ENCODE measurements at regions not wholly inside any gene's neighbourhood (a gene's known extent, or its start where the extent isn't known, plus 50 kb on each side); places are given as distances from the start of the nearest gene placed in this dataset.

GRCh38 chr1:22268327-22268726, 125.4 kb upstream of the WNT4 start:
- no peak for DNase-seq

DNA sequence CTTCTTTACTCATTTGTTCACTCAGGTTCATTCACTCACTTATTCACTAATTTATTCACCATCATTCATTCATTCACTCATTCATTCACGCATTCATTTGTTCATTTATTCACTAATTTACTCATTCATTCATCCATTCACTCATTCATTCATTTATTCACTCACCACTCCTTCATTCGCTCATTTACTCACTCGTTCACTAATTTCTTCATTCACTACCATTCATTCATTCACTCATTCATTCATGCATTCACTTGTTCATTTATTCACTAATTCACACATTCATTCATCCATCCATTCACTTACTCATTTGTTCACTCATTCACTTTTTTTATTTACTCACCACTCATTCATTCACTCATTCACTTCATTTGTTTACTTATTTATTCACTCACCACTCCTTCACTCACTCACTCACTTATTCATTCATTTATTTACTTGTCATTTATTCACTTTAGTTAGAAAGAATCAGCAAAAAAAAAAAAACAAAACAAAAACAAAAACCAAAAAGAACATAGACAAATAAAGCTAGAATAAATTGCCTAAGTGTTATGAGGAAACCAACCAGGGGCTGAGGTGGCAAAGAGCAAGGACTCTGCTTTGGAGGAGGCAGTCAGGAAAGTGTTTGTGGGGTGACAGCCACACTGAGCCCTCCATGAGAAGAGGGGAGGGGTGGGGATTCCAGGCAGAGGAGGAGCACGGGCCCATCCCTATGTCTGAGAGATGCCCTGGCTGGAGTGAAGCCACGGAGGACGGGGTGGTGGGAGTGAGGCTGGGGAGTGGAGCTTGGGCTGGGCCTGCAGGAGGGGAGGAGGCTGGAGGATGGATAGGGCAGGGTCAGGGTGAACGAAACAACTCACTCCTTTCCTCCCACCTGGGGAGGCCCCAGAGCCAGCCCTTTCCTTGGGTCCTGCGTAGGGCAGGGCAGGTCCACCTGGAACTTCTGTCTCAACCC, 129.2 kb upstream of the WNT4 start:
- no peak for DNase-seq

GRCh38 chr1:22273686-22274681, 131.1 kb upstream of the WNT4 start:
- DNase-seq: peak in 1 of 3 donors; percentile 5

DNA sequence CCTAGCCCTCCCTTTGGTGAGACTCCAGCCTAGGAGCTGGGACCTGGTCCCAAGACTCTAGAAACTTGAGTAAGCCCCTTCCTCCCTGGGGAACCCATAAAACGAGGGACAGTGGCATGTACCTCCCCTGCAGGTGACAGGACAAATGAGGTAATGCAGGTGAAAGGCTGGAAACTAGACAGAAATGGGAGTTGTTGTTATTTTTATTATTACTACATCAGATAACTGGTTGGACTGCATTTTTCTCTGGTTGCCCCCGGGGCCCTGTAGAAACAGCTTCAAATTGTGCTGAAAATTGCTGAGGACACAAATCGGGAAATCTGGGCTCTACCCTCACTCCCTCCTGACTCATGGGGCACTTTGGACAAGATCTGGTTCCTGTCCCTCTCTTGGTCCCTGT, 132.3 kb upstream of the WNT4 start:
- DNase-seq: no peak

- peak; percentile 36 to 62 (median 38) for DNase-seq
Measured at GRCh38 chr1:22275626-22276395, 132.9 kb upstream of the WNT4 start.

GRCh38 chr1:22276396-22276748, 133.5 kb upstream of the WNT4 start:
- DNase-seq: no peak

DNA sequence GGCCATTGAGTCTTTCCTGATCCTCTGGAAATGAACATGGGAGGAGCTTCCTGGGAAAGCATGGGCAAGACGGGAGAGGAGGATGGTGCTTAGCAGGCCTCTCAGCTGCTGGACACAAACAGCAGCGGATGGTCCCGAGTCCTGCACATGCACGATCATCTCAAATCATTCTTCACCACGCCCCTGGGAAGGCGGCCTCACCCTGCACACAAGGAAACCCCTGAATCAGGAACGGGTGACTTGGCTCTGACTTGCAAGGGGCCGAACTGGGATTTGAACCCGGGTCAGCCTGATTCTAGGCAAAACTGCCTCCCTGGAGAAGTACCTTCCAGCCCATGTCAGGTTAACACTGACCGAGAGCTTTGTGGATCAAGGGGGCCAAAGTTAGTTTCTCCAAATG, 134.8 kb upstream of the WNT4 start:
- DNase-seq: no peak

DNA sequence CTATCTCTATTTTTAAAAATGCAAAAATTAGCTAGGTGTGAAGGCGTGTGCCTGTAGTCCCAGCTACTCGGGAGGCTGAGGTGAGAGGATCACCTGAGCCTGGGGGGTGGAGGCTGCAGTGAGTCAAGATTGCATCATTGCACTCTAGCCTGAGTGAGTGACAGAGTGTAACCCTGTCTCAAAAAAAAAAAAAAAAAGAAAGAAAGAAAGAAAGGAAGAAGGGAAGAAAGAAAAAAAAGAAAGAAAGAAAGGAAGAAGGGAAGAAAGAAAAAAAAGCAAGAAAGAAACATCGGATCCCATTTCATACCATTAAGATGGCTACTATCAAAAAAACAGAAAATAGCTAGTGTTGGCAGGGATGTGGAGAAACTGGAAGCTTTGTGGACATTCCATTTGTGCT, 136.8 kb upstream of the WNT4 start:
- no peak for DNase-seq

DNA sequence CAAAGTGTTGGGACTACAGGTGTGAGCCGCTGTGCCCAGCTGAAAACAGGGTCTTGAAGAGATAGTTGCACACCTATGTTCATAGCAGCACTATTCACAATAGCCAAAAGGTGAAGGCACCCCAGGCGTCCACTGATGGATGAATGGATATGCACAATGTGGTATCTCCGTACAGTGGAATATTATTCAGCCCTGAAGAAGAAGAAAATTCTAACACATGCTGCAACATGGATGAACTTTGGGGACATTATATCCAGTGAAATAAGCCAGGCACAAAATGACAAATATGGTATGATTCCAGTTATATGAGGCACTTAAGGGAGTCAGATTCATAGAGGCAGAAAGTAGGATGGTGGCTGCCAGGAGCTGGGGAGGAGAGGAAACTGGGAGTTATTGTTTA, 137.6 kb upstream of the WNT4 start:
- no peak for DNase-seq

GRCh38 chr1:22281521-22282363, 138.8 kb upstream of the WNT4 start:
- DNase-seq: no peak

DNA sequence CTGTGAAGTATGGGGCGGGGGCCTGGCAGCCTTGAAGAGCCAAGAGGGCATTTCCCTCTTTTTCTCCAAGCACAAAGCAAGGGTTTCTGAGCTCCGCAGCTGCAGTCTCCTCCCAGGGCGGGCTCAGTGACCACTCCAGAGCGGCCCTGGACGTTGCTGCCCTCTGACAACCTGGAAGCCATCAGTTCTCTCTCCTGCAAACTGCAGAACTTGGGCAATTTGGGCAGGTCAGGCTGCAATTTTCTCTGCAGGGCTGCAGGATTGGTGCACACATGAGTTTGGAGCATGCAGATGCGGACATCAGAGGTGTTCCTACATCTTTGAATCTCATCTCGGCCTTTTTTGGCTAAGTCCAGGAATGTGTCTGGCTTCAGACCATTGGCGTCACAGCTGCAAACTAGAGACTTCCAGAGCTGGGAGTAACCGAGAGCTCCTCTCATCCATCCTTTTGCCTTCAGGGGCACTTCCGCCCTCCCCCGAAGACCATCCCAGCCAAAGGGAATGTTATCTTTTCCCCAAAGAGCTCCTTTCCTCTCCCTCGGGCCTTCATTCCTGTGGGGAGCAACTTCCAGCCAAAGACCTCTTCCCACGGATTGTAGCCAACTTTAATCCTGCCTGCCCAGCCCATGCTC, 139.6 kb upstream of the WNT4 start:
- DNase-seq: no peak

GRCh38 chr1:22283596-22283995, 140.7 kb upstream of the WNT4 start:
- DNase-seq: no peak

- no peak for DNase-seq
Measured at GRCh38 chr1:22284236-22284635, 141.3 kb upstream of the WNT4 start.

DNA sequence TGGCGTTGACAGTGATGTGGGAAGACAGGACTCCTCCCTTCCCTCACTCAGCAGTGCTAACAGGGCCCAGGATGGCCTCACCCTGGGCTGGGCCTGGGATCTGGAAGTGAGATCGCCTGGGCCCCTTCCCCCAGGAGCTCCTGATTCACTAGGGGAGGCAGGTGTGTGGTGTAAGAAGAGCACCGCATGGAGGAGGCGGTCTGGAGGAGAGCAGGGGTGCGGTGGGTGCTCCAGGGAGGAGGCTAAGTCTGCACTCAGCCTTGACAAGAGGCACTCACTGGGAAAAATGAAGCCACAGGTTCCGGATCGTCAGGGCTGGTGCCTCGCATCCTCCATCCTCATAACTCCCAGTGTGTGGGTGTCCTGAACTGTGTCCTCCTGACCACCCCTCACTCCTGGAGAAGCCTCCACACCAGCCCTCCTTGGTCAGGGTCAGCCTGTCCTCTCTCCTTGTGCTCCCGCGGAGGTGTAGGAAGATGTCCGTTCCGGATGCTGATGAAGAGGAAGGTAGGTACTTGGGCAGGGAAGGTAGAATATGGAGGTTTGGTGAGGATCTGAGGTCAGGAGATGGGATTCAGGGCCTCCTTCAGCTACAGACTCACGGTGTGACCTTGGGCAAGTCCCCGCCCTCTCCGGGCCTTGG, 142.1 kb upstream of the WNT4 start:
- DNase-seq: no peak

- no peak for DNase-seq
Measured at GRCh38 chr1:22285549-22286396, 142.9 kb upstream of the WNT4 start.

DNA sequence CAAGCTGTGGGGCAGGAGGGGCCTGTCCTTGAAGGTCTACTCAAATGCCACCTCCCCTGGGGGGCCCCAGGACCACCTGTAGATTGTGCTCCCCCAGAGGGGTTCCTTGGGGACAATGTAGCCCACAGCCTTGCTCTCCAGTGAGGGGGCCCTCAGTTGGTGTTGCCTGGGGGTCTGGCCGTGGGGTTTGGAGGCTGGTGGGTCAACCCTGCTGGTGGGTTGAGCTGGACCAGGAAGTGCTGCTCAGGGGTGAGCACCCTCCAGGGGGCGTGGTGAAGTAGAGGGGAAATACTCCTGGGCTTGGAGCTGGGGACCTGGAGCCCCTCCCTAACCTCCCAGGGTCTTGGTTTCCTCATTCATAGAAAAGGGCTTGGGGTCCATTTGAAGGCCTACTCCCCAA, 143.6 kb upstream of the WNT4 start:
- DNase-seq: no peak

- no peak for DNase-seq
Measured at GRCh38 chr1:22287273-22287672, 144.4 kb upstream of the WNT4 start.

DNA sequence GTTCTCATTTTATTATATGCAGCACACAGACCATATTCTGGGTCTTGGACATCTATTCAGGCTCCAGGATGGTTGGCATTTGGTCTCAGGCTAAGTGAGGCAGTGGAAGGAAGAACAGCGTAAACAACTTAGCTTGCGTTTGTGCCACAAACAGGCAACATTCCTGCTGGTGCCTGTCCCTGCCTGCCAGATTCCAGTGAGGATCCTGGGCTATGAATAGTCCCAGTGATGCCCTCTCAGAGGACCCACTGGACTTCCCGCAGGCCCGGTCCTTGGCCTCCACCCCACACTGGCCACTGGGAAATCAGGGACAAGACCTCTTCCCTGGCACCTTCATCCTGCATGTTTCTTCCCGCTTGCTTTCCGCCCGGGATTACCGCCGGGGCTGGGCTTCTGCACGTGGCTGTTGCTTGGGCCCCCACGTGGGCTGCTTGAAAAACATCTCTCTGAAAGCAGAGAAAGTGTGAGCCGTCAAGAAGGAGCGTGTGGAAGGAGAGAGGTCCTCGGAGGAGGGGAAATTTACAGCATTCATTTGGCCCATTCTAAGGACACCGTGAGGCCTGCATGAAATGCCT, 145.1 kb upstream of the WNT4 start:
- DNase-seq: no peak

DNA sequence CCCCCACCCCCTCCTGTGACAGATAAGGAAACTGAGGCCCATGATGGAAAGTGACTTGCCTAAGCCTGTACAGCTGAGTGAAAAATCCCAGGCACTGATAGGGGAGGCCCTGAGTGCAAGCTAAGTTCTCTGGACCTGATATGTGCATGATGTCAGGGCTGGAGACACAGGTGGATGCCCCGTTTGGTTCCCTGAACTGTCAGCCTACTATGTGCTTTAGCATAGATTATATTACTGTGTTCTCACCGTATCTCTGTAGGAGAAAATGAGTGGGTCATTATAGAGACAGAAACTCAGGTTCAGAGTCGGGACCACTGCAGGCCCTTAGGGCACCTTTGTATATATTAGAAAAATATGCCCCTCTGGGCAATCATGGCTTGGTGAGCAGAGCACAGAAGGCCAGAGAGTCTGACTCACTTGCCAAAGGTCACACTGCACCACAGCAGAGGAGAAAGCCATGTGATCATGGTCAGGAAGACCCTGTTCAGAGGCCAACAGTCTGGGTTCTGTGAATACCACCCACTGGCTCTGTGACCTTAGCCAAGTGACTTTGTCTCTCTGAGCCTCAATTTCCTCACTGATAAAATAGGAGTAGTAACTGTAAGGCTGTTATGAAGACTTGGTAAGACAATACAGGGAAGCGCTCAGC, 145.8 kb upstream of the WNT4 start:
- DNase-seq: no peak
